Neuronal stem cell (in vitro differentiated cells): ENCODE measurements at regions not wholly inside any gene's neighbourhood (a gene's known extent, or its start where the extent isn't known, plus 50 kb on each side); places are given as distances from the start of the nearest gene placed in this dataset.

Source experiments
- DNase-seq: peaks from one replicate; pipeline ENCODE4 v3.0.0-alpha.2; 2013; ENCODE audit warnings: low spot score
- H2AFZ ChIP-seq: one replicate; pipeline ENCODE4 v1.6.1; 2013; ENCODE audit warnings: mild to moderate bottlenecking, low read length, inconsistent platforms
- H2AK5ac ChIP-seq: 2 replicates; pipeline ENCODE4 v1.6.1; 2013; ENCODE audit warnings: low read depth, mild to moderate bottlenecking, inconsistent platforms, low read length, moderate library complexity, mixed read lengths
- H2BK120ac ChIP-seq: 2 replicates; pipeline ENCODE4 v1.6.1; 2013; ENCODE audit warnings: low read depth, mild to moderate bottlenecking, inconsistent platforms, low read length, moderate library complexity, mixed read lengths
- H2BK12ac ChIP-seq: one replicate; pipeline ENCODE4 v1.6.1; 2013; ENCODE audit warnings: low read length, inconsistent platforms
- H2BK15ac ChIP-seq: 2 replicates; pipeline ENCODE4 v1.6.1; 2013; ENCODE audit warnings: mild to moderate bottlenecking, low read length, inconsistent platforms, mixed read lengths
- H2BK5ac ChIP-seq: one replicate; pipeline ENCODE4 v1.6.1; 2013; ENCODE audit warnings: inconsistent platforms, mild to moderate bottlenecking, low read length, moderate library complexity
- H3K14ac ChIP-seq: one replicate; pipeline ENCODE4 v1.6.1; 2013; ENCODE audit warnings: low read length, inconsistent platforms
- H3K18ac ChIP-seq: 2 replicates; pipeline ENCODE4 v1.6.1; 2013; ENCODE audit warnings: low read length, inconsistent platforms
- H3K23ac ChIP-seq: 2 replicates; pipeline ENCODE4 v1.6.1; 2013; ENCODE audit warnings: low read depth, mild to moderate bottlenecking, mixed read lengths, low read length, inconsistent platforms; ENCODE audit not compliant: poor library complexity
- H3K27ac ChIP-seq: replicated peaks from 3 replicates; pipeline ENCODE4 v1.5.1; 2013; ENCODE audit warnings: low read length, inconsistent platforms
- H3K27me3 ChIP-seq, 3 experiments: 2 replicates each; pipeline ENCODE4 v1.6.1; 2013; ENCODE audit warnings: low read length in 3 of 3, mild to moderate bottlenecking in 2 of 3, inconsistent platforms in 1 of 3, low read depth in 1 of 3, mixed read lengths in 1 of 3, moderate library complexity in 1 of 3; ENCODE audit not compliant: control insufficient read depth in 3 of 3, insufficient read depth in 3 of 3
- H3K36me3 ChIP-seq, 2 donors: replicated peaks in 1 of 2; 2 replicates each; pipeline ENCODE4 v1.6.1; 2013; ENCODE audit warnings: low read length in 2 of 2; ENCODE audit not compliant: control insufficient read depth in 2 of 2, insufficient read depth in 2 of 2
- H3K4ac ChIP-seq: 2 replicates; pipeline ENCODE4 v1.6.1; 2013; ENCODE audit warnings: inconsistent platforms, mild to moderate bottlenecking, low read length, moderate library complexity
- H3K4me1 ChIP-seq, 2 donors: 1 replicate in 1 of 2; 2 replicates in 1 of 2; pipeline ENCODE4 v1.6.1; 2013; ENCODE audit warnings: low read length in 2 of 2, low read depth in 1 of 2; ENCODE audit not compliant: control insufficient read depth in 2 of 2, insufficient read depth in 1 of 2
- H3K4me2 ChIP-seq: one replicate; pipeline ENCODE4 v1.6.1; 2013; ENCODE audit warnings: mild to moderate bottlenecking, low read length, inconsistent platforms; ENCODE audit not compliant: insufficient read depth, poor library complexity, severe bottlenecking
- H3K4me3 ChIP-seq, 2 donors: 2 replicates each; pipeline ENCODE4 v1.5.1; 2013; ENCODE audit warnings: low read length in 2 of 2, mild to moderate bottlenecking in 2 of 2, inconsistent platforms in 1 of 2, moderate library complexity in 1 of 2
- H3K79me1 ChIP-seq: one replicate; pipeline ENCODE4 v1.6.1; 2013; ENCODE audit warnings: low read depth, mild to moderate bottlenecking, inconsistent platforms, low read length, moderate library complexity
- H3K9ac ChIP-seq: one replicate; pipeline ENCODE4 v1.6.1; 2013; ENCODE audit warnings: mild to moderate bottlenecking, low read depth, low read length, inconsistent platforms; ENCODE audit not compliant: poor library complexity
- H3K9me3 ChIP-seq, 2 donors: replicated peaks in 1 of 2; 2 replicates each; pipeline versions ENCODE3 to v1.6.1; 2013; ENCODE audit warnings: low read length in 2 of 2, mild to moderate bottlenecking in 2 of 2, inconsistent platforms in 1 of 2, low read depth in 1 of 2, mixed read lengths in 1 of 2, moderate library complexity in 1 of 2; ENCODE audit not compliant: control insufficient read depth in 2 of 2, insufficient read depth in 1 of 2
- H4K8ac ChIP-seq: one replicate; pipeline ENCODE4 v1.6.1; 2013; ENCODE audit warnings: low read depth, mild to moderate bottlenecking, inconsistent platforms, low read length, moderate library complexity
- H4K91ac ChIP-seq: one replicate; pipeline ENCODE4 v1.6.1; 2013; ENCODE audit warnings: low read length, low read depth, mild to moderate bottlenecking, inconsistent platforms; ENCODE audit not compliant: poor library complexity
- WGBS, 2 donors: extraction: QIAGEN DNeasy Blood & Tissue Kit; methylation state at CpG; one replicate each; pipeline ENCODE4 v1.1.7; 2013; ENCODE audit warnings: missing lambda C conversion rate in 2 of 2, mixed read lengths in 1 of 2; ENCODE audit not compliant: insufficient read length in 2 of 2, insufficient replicate concordance in 1 of 2; ENCODE audit errors: extremely low coverage in 2 of 2; 5-methylcytosine and 5-hydroxymethylcytosine counted together

- H2BK15ac ChIP-seq = no peak overlapping the region
- no peak overlapping the region for H4K8ac ChIP-seq
- no peak overlapping the region for H3K27ac ChIP-seq
- H3K23ac ChIP-seq = no peak overlapping the region
- no peak overlapping the region for H4K91ac ChIP-seq
- no peak overlapping the region for H2AFZ ChIP-seq
- WGBS, 2 donors = no CpG with 5 or more reads among the region's 3 CpGs
- H2BK5ac ChIP-seq = no peak overlapping the region
- no peak overlapping the region for H3K18ac ChIP-seq
- no peak overlapping the region for H2BK12ac ChIP-seq
- H2BK120ac ChIP-seq = no peak overlapping the region
- H3K4me2 ChIP-seq = no peak overlapping the region
- no peak overlapping the region for H3K4ac ChIP-seq
- H3K4me3 ChIP-seq = no peak overlapping the region
- no peaks in the 10 kb centered on the region for H3K79me1 ChIP-seq
- peaks cover 0 to 6% of the 10 kb centered on the region in 2 donors for H3K4me1 ChIP-seq
- no peaks in the 10 kb centered on the region for H3K27me3 ChIP-seq
- H3K36me3 ChIP-seq = no peaks in the 10 kb centered on the region
- no peak overlapping the region for H3K9ac ChIP-seq
- no peak overlapping the region for H2AK5ac ChIP-seq
- H3K14ac ChIP-seq = no peak overlapping the region
- DNase-seq = no peak
- no peaks in the 10 kb centered on the region for H3K9me3 ChIP-seq
Observed at GRCh38 chr5:30596495-30597064, 596.9 kb upstream of the CDH6 start.

- Histone ChIP-seq H3K27me3 (no peaks in the 10 kb centered on the region), H3K36me3 (no peaks in the 10 kb centered on the region), H4K91ac (no peak overlapping the region), H2BK15ac (no peak overlapping the region), H2AFZ (no peak overlapping the region), H2AK5ac (no peak overlapping the region), H2BK120ac (no peak overlapping the region), H3K4ac (no peak overlapping the region), H3K4me2 (no peak overlapping the region), H3K14ac (no peak overlapping the region), H3K18ac (no peak overlapping the region), H3K4me1 (peaks cover 0 to 6% of the 10 kb centered on the region in 2 donors), H3K27ac (no peak overlapping the region), H2BK5ac (no peak overlapping the region), H3K79me1 (no peaks in the 10 kb centered on the region), H3K23ac (no peak overlapping the region), H3K9ac (no peak overlapping the region), H3K4me3 (no peak overlapping the region), H2BK12ac (no peak overlapping the region), H3K9me3 (no peaks in the 10 kb centered on the region), H4K8ac (no peak overlapping the region)
- WGBS, 2 donors = no CpG with 5 or more reads among the region's 2 CpGs
- DNase-seq = no peak
Observed at GRCh38 chr5:30594331-30594730, 599.2 kb upstream of the CDH6 start.

GRCh38 chr5:30592833-30593232 is 600.7 kb upstream of the CDH6 start:
- no peak overlapping the region for H2AFZ ChIP-seq
- H3K9me3 ChIP-seq = no peaks in the 10 kb centered on the region
- no peak overlapping the region for H3K9ac ChIP-seq
- no peak overlapping the region for H2BK12ac ChIP-seq
- DNase-seq = no peak
- H3K4me2 ChIP-seq = no peak overlapping the region
- no peaks in the 10 kb centered on the region for H3K36me3 ChIP-seq
- no peak overlapping the region for H4K8ac ChIP-seq
- H3K23ac ChIP-seq = no peak overlapping the region
- H3K4me1 ChIP-seq = peaks cover 0 to 6% of the 10 kb centered on the region in 2 donors
- no peak overlapping the region for H3K27ac ChIP-seq
- H2BK5ac ChIP-seq = no peak overlapping the region
- H3K27me3 ChIP-seq = no peaks in the 10 kb centered on the region
- no peak overlapping the region for H2BK120ac ChIP-seq
- H4K91ac ChIP-seq = no peak overlapping the region
- no peak overlapping the region for H3K14ac ChIP-seq
- H2AK5ac ChIP-seq = no peak overlapping the region
- H2BK15ac ChIP-seq = no peak overlapping the region
- H3K18ac ChIP-seq = no peak overlapping the region
- no peak overlapping the region for H3K4ac ChIP-seq
- no peak overlapping the region for H3K4me3 ChIP-seq
- no peaks in the 10 kb centered on the region for H3K79me1 ChIP-seq
- no CpG with 5 or more reads among the region's 3 CpGs for WGBS, 2 donors

- Histone ChIP-seq H2BK15ac (no peak overlapping the region), H3K27ac (no peak overlapping the region), H2BK5ac (no peak overlapping the region), H3K27me3 (no peaks in the 10 kb centered on the region), H3K4ac (no peak overlapping the region), H3K4me1 (no peaks in the 10 kb centered on the region), H2AK5ac (no peak overlapping the region), H3K18ac (no peak overlapping the region), H3K9ac (no peak overlapping the region), H3K79me1 (no peaks in the 10 kb centered on the region), H2AFZ (no peak overlapping the region), H2BK12ac (no peak overlapping the region), H3K4me2 (no peak overlapping the region), H3K14ac (no peak overlapping the region), H3K4me3 (no peak overlapping the region), H4K8ac (no peak overlapping the region), H4K91ac (no peak overlapping the region), H3K23ac (no peak overlapping the region), H3K9me3 (no peaks in the 10 kb centered on the region), H2BK120ac (no peak overlapping the region), H3K36me3 (no peaks in the 10 kb centered on the region)
- no peak for DNase-seq
- no CpG with 5 or more reads among the region's 8 CpGs for WGBS, 2 donors
Observed at GRCh38 chr5:30581198-30581935, 612.1 kb upstream of the CDH6 start.
